Activated CD4-positive, alpha-beta T cell treated with anti-CD3 and anti-CD28 coated beads, Interleukin-2, amount 10 ng/mL, durations not matched to agents 7 days and 5 days (primary cell): ENCODE measurements at regions not wholly inside any gene's neighbourhood (a gene's known extent, or its start where the extent isn't known, plus 50 kb on each side); places are given as distances from the start of the nearest gene placed in this dataset.
"Not testable (repeated sequence)": the region's sequence is repeated elsewhere in the genome, so short reads cannot be mapped to it uniquely, and the experiment has no call there.

Experiments used
- CTCF ChIA-PET: fragments of 350-600 bp; sonication (Branson Sonifier 250); formaldehyde crosslinking; loops from one replicate; lab custom pipeline; 2021; ENCODE audit warnings: antibody characterized with exemption; lab: Charles Lee
- POLR2A ChIA-PET: fragments of 350-600 bp; sonication (Branson Sonifier 250); formaldehyde crosslinking; loops from one replicate; lab custom pipeline; 2021; ENCODE audit warnings: antibody characterized with exemption; lab: Charles Lee
- DNase-seq: peaks from one replicate; pipeline ENCODE4 v3.0.0-alpha.2; 2020
- H3K27ac Mint-ChIP-seq: one replicate; pipeline ENCODE4 v1.8.0; 2021; ENCODE audit warnings: mild to moderate bottlenecking, moderate library complexity, mixed read lengths
- H3K27me3 Mint-ChIP-seq: one replicate; pipeline ENCODE4 v1.8.0; 2021; ENCODE audit warnings: mixed read lengths
- H3K36me3 Mint-ChIP-seq: one replicate; pipeline ENCODE4 v1.8.0; 2021; ENCODE audit warnings: low read depth, mixed read lengths
- H3K4me1 Mint-ChIP-seq: one replicate; pipeline ENCODE4 v1.8.0; 2021; ENCODE audit warnings: mixed read lengths
- H3K4me3 Mint-ChIP-seq: one replicate; pipeline ENCODE4 v1.8.0; 2021; ENCODE audit warnings: mild to moderate bottlenecking, moderate library complexity, mixed read lengths
- H3K9me3 Mint-ChIP-seq: one replicate; pipeline ENCODE4 v1.8.0; 2021; ENCODE audit warnings: mixed read lengths

GRCh38 chrX:25503826-25504225 lies 488.1 kb upstream of the ARX start:
- Mint-ChIP-seq H3K4me1 (no peaks in the 10 kb centered on the region), H3K36me3 (no peaks in the 10 kb centered on the region), H3K27me3 (no peaks in the 10 kb centered on the region), H3K9me3 (no peaks in the 10 kb centered on the region), H3K4me3 (no peak overlapping the region), H3K27ac (no peak overlapping the region)
- DNase-seq = no peak
- ChIA-PET POLR2A (no interaction called here), CTCF (no interaction called here)

DNA sequence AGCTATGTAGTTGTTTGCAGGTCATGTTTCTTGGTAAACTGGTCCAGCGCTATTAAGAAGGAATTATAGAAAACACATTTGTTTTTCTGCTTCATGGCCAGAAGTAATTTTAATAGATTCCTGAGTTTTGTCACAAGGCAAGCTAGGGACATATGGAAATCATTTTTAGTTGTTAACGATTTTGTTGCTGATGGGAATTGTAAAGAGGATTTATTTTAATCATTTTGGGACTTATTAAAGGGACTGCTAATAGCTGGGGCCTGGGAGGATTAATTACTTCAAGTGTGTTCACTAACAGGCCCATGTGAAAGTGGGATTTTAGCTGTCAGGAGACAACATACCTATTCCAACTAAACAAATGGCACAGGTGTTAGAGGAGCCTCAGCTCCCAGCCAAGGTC lies 492.0 kb upstream of the ARX start:
- ChIA-PET CTCF (no interaction called here), POLR2A (no interaction called here)
- H3K27me3 Mint-ChIP-seq = no peaks in the 10 kb centered on the region
- H3K27ac Mint-ChIP-seq = no peak overlapping the region
- H3K9me3 Mint-ChIP-seq = no peaks in the 10 kb centered on the region
- DNase-seq = no peak
- H3K36me3 Mint-ChIP-seq = no peaks in the 10 kb centered on the region
- no peak overlapping the region for H3K4me3 Mint-ChIP-seq
- no peaks in the 10 kb centered on the region for H3K4me1 Mint-ChIP-seq

DNA sequence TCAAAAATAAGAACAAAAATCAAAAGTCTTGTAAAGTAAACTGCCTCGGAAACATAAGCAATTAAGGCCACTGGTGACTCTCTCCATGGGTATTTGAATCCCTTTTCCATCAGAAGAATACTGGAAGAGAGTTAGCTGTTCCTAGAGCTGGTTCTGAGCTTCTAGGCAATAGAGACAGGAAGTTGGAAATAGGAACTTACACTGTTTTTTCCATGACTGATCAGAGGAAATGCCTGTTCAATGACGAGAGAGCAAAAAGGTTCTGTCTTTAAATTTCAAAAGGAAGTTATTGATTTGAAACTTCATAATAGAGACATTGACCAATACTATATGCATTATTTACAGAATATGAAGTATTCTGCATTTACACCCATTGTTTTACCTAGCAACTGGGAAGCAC lies 503.5 kb upstream of the ARX start:
- CTCF ChIA-PET = no interaction called here
- no peak for DNase-seq
- Mint-ChIP-seq H3K4me1 (no peaks in the 10 kb centered on the region), H3K36me3 (no peaks in the 10 kb centered on the region), H3K4me3 (no peak overlapping the region), H3K9me3 (no peaks in the 10 kb centered on the region), H3K27ac (no peak overlapping the region), H3K27me3 (no peaks in the 10 kb centered on the region)
- POLR2A ChIA-PET = no interaction called here

- H3K4me3 Mint-ChIP-seq, H3K9me3 Mint-ChIP-seq, H3K36me3 Mint-ChIP-seq, CTCF ChIA-PET, H3K27me3 Mint-ChIP-seq, H3K4me1 Mint-ChIP-seq, POLR2A ChIA-PET, DNase-seq, H3K27ac Mint-ChIP-seq: not testable (repeated sequence)
Measured at GRCh38 chrX:25522443-25523010, 506.8 kb upstream of the ARX start.

DNA sequence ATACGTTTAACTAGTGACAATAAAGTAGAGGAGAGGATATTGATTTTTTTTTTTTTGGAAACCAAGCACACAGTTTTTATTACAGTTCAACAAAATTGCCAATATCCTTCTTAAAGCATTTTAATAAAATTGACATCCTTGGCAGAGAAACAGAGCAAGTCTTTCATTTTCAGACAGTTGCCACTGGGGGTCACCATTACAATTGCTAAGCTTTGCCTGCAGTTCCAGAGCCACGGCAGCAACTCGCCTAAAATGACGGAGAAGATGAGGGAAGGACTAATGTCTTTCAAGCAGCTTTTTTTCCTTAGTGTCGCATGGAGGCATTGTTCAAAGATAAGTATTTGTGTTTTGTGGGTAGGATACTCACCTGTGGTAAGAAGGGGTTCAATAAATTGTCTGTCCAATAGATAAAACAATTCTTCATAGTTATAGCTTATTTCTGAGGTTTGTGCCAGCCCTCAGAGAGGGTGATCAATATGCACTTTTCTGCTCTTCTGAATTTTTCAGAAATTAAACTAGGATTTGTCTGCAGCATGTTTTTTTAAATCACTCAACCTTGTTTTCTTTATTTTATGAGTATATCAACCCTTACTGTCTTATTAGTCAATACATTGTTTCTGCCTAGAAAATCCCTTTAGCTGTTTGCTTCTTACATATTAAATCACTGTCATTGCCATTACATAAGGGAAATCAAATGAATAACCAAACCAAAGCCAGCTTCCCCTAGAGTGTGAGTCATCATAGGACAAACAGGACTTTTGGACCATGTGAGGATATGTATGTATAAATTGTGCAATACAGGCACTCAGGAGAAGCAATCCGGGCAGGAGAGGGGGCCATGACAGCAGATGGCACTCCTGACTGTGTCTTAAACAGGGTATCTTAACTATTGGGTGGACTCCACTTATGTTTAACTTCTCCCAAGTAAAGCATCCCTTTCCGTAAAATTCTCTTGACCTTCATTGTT lies 508.1 kb upstream of the ARX start:
- H3K27me3 Mint-ChIP-seq = no peaks in the 10 kb centered on the region
- no peaks in the 10 kb centered on the region for H3K36me3 Mint-ChIP-seq
- ChIA-PET CTCF (no interaction called here), POLR2A (no interaction called here)
- no peak overlapping the region for H3K4me3 Mint-ChIP-seq
- H3K9me3 Mint-ChIP-seq = no peaks in the 10 kb centered on the region
- peak; percentile 5 for DNase-seq
- no peak overlapping the region for H3K27ac Mint-ChIP-seq
- no peaks in the 10 kb centered on the region for H3K4me1 Mint-ChIP-seq

DNA sequence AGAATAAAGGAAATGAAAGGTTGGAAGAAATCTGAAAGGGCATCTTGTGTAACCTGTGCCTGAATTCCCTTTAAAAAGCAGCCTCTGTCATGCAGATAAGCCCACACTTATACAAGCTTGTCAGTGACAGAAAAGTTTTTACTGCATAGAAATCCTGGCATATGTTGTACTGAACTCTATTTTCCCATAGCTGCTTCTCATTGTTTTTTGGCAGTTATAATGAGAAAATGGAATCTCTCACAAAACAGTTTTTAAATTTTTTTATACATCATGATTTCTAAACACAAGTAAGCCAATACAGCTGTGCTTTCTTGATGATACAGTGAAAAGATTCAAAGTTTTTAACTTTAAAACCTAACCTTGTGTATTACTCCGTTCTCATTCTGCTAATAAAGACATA lies 511.4 kb upstream of the ARX start:
- Mint-ChIP-seq H3K4me1 (no peaks in the 10 kb centered on the region), H3K9me3 (no peaks in the 10 kb centered on the region), H3K36me3 (no peaks in the 10 kb centered on the region), H3K27ac (no peak overlapping the region), H3K27me3 (no peaks in the 10 kb centered on the region), H3K4me3 (no peak overlapping the region)
- ChIA-PET CTCF (no interaction called here), POLR2A (no interaction called here)
- no peak for DNase-seq

DNA sequence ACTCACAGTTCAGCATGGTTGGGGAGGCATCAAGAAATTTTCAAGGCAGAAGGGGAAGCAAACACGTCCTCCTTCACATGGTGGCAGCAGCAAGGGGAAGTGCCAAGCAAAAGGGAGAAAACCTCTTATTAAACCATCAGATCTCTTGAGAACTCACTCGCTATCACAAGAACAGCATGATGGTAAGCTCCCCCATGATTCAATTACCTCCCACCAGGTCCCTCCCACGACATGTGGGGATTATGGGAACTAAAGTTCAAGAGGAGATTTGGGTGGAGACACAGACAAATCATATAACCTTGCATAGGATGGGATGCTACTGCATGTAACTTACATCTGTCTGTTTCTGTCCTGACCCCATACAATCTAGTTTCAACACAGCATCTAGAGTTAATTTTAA lies 511.8 kb upstream of the ARX start:
- Mint-ChIP-seq H3K27me3 (no peaks in the 10 kb centered on the region), H3K36me3 (no peaks in the 10 kb centered on the region), H3K9me3 (no peaks in the 10 kb centered on the region), H3K27ac (no peak overlapping the region), H3K4me3 (no peak overlapping the region), H3K4me1 (no peaks in the 10 kb centered on the region)
- ChIA-PET CTCF (no interaction called here), POLR2A (no interaction called here)
- DNase-seq = no peak

DNA sequence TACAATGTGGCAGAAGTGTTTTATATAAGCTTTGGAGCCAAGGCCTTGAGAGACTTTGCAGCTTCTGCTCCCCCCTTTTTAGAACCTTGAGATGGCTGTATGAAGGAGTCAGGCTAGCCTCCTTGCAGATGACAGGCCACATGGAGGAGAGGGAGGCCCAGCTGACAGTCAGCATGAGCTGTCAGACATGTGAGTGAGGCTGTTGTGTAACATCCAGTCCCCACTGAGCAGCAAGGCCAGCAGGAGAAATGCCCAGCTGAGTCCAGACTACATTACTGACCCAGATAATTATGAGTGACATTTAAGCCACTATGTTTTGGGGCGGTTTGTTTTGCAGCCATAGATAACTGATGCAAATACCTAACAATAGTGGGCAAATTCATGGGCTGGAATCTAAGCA lies 515.3 kb upstream of the ARX start:
- DNase-seq = no peak
- no peaks in the 10 kb centered on the region for H3K27me3 Mint-ChIP-seq
- H3K27ac Mint-ChIP-seq = no peak overlapping the region
- H3K4me1 Mint-ChIP-seq = no peaks in the 10 kb centered on the region
- no peaks in the 10 kb centered on the region for H3K9me3 Mint-ChIP-seq
- POLR2A ChIA-PET = no interaction called here
- H3K36me3 Mint-ChIP-seq = no peaks in the 10 kb centered on the region
- CTCF ChIA-PET = no interaction called here
- H3K4me3 Mint-ChIP-seq = no peak overlapping the region

DNA sequence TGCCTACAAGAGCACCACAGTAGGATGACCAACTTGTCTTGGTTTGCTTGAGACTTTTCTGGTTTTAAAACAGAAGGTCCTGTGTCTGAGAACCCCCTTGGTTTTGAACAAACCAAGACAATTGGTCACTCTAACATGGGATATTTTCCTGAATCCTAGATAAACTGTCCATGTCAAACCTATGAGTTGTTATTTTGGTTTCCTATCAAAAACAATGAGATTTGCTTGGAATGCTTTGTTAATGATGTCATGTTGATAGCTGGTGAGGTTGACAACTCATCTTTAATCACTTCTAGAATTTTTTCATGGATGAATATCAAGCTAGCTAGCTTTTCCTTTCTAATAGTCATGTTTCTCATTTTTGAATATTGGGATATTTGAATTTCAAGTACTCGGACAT lies 518.3 kb upstream of the ARX start:
- ChIA-PET CTCF (no interaction called here), POLR2A (no interaction called here)
- H3K27ac Mint-ChIP-seq = no peak overlapping the region
- H3K36me3 Mint-ChIP-seq = no peaks in the 10 kb centered on the region
- H3K27me3 Mint-ChIP-seq = no peaks in the 10 kb centered on the region
- DNase-seq = no peak
- H3K4me3 Mint-ChIP-seq = no peak overlapping the region
- H3K4me1 Mint-ChIP-seq = no peaks in the 10 kb centered on the region
- no peaks in the 10 kb centered on the region for H3K9me3 Mint-ChIP-seq

GRCh38 chrX:25536307-25536970 lies 520.7 kb upstream of the ARX start:
- Mint-ChIP-seq H3K4me3 (no peak overlapping the region), H3K9me3 (no peaks in the 10 kb centered on the region), H3K36me3 (no peaks in the 10 kb centered on the region), H3K4me1 (no peaks in the 10 kb centered on the region), H3K27ac (no peak overlapping the region), H3K27me3 (no peaks in the 10 kb centered on the region)
- ChIA-PET POLR2A (no interaction called here), CTCF (interaction anchor here (0.8 kb wide), 1 partner anchor 80 kb away, joined by 3 read pairs; no protein-coding TSS in a partner anchor)
- no peak for DNase-seq

- Mint-ChIP-seq H3K4me3 (no peak overlapping the region), H3K27ac (no peak overlapping the region), H3K4me1 (no peaks in the 10 kb centered on the region), H3K9me3 (no peaks in the 10 kb centered on the region), H3K36me3 (no peaks in the 10 kb centered on the region), H3K27me3 (no peaks in the 10 kb centered on the region)
- POLR2A ChIA-PET = no interaction called here
- no peak for DNase-seq
- CTCF ChIA-PET = no interaction called here
Measured at GRCh38 chrX:25537699-25538098, 521.9 kb upstream of the ARX start.

- Mint-ChIP-seq H3K27me3 (no peaks in the 10 kb centered on the region), H3K36me3 (no peaks in the 10 kb centered on the region), H3K27ac (no peak overlapping the region), H3K4me1 (no peaks in the 10 kb centered on the region), H3K9me3 (no peaks in the 10 kb centered on the region), H3K4me3 (no peak overlapping the region)
- DNase-seq = no peak
- ChIA-PET CTCF (no interaction called here), POLR2A (no interaction called here)
Measured at GRCh38 chrX:25544641-25545040, 528.9 kb upstream of the ARX start.

DNA sequence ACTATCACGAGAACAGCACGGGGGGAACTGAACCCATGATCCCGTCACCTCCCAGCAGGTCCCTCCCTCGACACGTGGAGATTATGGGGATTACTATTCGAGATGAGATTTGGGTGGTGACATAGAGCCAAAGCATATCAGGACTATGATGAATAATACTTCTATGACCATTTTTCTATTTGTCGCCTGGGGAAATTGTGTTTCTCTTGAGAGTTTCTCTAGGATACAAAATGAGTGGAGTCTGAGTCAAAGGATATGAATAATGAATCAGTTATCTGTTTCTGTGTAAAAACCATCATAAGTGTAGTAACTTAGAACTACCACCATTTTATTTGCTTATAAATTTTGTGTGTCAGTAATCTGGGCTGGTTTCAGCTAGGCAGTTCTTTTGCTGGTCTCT lies 533.0 kb upstream of the ARX start:
- CTCF ChIA-PET = no interaction called here
- no peak overlapping the region for H3K27ac Mint-ChIP-seq
- no peaks in the 10 kb centered on the region for H3K36me3 Mint-ChIP-seq
- DNase-seq = no peak
- H3K9me3 Mint-ChIP-seq = no peaks in the 10 kb centered on the region
- no peak overlapping the region for H3K4me3 Mint-ChIP-seq
- POLR2A ChIA-PET = no interaction called here
- H3K4me1 Mint-ChIP-seq = no peaks in the 10 kb centered on the region
- no peaks in the 10 kb centered on the region for H3K27me3 Mint-ChIP-seq
